HCT116 (cell line): ENCODE measurements at regions not wholly inside any gene's neighbourhood (a gene's known extent, or its start where the extent isn't known, plus 50 kb on each side); places are given as distances from the start of the nearest gene placed in this dataset.

Experiments used
- ATAC-seq: fragments of 200-7000 bp; cut with Tn5 transposase; 2 replicates; pipeline ENCODE4 v1.9.1; 2020; ENCODE audit warnings: mild to moderate bottlenecking, moderate library complexity
- BruUV-seq: library from RNA; stranded (reverse); fragments of 400-500 nt; replicated peaks from 2 replicates; lab custom pipeline; 2021; lab: Mats Ljungman, UMichigan
- CTCF ChIA-PET: fragments of 300-600 bp; sonication (Branson Sonifier 250); formaldehyde crosslinking; loops from one replicate; lab custom pipeline; 2021; ENCODE audit warnings: antibody characterized with exemption; lab: Charles Lee
- POLR2A ChIA-PET: fragments of 300-600, 350-600 bp; sonication (Branson Sonifier 250); formaldehyde crosslinking; loops from one replicate; lab custom pipeline; 2021; ENCODE audit warnings: antibody characterized with exemption; lab: Charles Lee
- RAD21 ChIA-PET, 2 experiments: fragments of 300-600 bp; sonication (Branson Sonifier 250); formaldehyde crosslinking; loops; one replicate each; lab custom pipeline; 2023; ENCODE audit warnings: low total read pairs in 2 of 2; ENCODE audit not compliant: uncharacterized antibody in 2 of 2, unreplicated experiment in 2 of 2, low non-redundant PET in 1 of 2; lab: Charles Lee
- DNase-seq: peaks from one replicate; pipeline ENCODE4 v3.0.0-alpha.2; 2010; ENCODE audit warnings: low read depth, low spot score
- H2AFZ ChIP-seq: fragments of 200-600 bp; shearing (Covaris generic), sonication (generic); 2 replicates; pipeline ENCODE4 v1.6.1; 2017; ENCODE audit warnings: low read depth, mixed run types, mixed read lengths, antibody characterized with exemption, low read length; ENCODE audit not compliant: poor library complexity, severe bottlenecking
- H3K27ac ChIP-seq: 2 replicates; pipeline ENCODE4 v1.5.1; 2012; ENCODE audit warnings: low read depth, low read length
- H3K27me3 ChIP-seq: fragments of 200-600 bp; sonication (generic); 2 replicates; pipeline ENCODE4 v1.6.1; 2016; ENCODE audit warnings: mixed run types, low read length, mixed read lengths; ENCODE audit not compliant: insufficient read depth
- H3K36me3 ChIP-seq, 2 experiments: fragments of 200-500 bp in 1 of 2; fragments of 200-600 bp in 1 of 2; sonication (Bioruptor generic) in 1 of 2; sonication (generic) in 1 of 2; 2 replicates each; pipeline versions ENCODE4 v1.5.1 to v1.6.1; 2014 to 2016; ENCODE audit warnings: low read length in 2 of 2, inconsistent platforms in 1 of 2, mixed read lengths in 1 of 2, mixed run types in 1 of 2; ENCODE audit not compliant: insufficient read depth in 2 of 2, control insufficient read depth in 1 of 2
- H3K4me1 ChIP-seq, 2 experiments: fragments of 200-600 bp in 1 of 2; sonication (generic) in 1 of 2; 2 replicates each; pipeline versions ENCODE4 v1.5.1 to v1.6.1; 2012 to 2017; ENCODE audit warnings: low read length in 2 of 2, inconsistent platforms in 1 of 2, mild to moderate bottlenecking in 1 of 2, mixed read lengths in 1 of 2, mixed run types in 1 of 2, moderate library complexity in 1 of 2; ENCODE audit not compliant: insufficient read depth in 2 of 2, control insufficient read depth in 1 of 2
- H3K4me2 ChIP-seq: fragments of 200-600 bp; sonication (generic); 2 replicates; pipeline ENCODE4 v1.6.1; 2017; ENCODE audit warnings: mixed run types, low read length, mixed read lengths
- H3K4me3 ChIP-seq, 2 experiments: fragments of 200-600 bp in 1 of 2; sonication (generic) in 1 of 2; replicated peaks in 1 of 2; 2 replicates each; pipeline ENCODE4 v1.5.1; 2011 to 2016; ENCODE audit warnings: low read length in 2 of 2, control low read depth in 1 of 2, low read depth in 1 of 2, mild to moderate bottlenecking in 1 of 2, mixed read lengths in 1 of 2, mixed run types in 1 of 2
- H3K79me2 ChIP-seq: fragments of 200-600 bp; sonication (generic); 2 replicates; pipeline ENCODE4 v1.6.1; 2017; ENCODE audit warnings: mild to moderate bottlenecking, mixed run types, low read length, moderate library complexity, mixed read lengths; ENCODE audit not compliant: insufficient read depth
- H3K9ac ChIP-seq: fragments of 200-600 bp; sonication (generic); 2 replicates; pipeline ENCODE4 v1.6.1; 2016; ENCODE audit warnings: low read length, mixed read lengths
- H3K9me2 ChIP-seq: fragments of 200-600 bp; sonication (generic), shearing (Covaris generic); 2 replicates; pipeline ENCODE4 v1.6.1; 2017; ENCODE audit warnings: mixed run types, mild to moderate bottlenecking, moderate library complexity; ENCODE audit not compliant: insufficient read depth
- H3K9me3 ChIP-seq, 2 experiments: fragments of 200-500 bp in 1 of 2; fragments of 200-600 bp in 1 of 2; sonication (Bioruptor generic) in 1 of 2; sonication (generic) in 1 of 2; 2 replicates each; pipeline ENCODE4 v1.6.1; 2014 to 2017; ENCODE audit warnings: low read length in 2 of 2, mixed read lengths in 2 of 2, inconsistent platforms in 1 of 2, low read depth in 1 of 2, mild to moderate bottlenecking in 1 of 2, mixed run types in 1 of 2, moderate library complexity in 1 of 2; ENCODE audit not compliant: control insufficient read depth in 1 of 2, insufficient read depth in 1 of 2
- H4K20me1 ChIP-seq: fragments of 200-600 bp; sonication (generic), shearing (Covaris generic); 2 replicates; pipeline ENCODE4 v1.6.1; 2017; ENCODE audit warnings: mixed run types, mild to moderate bottlenecking, moderate library complexity; ENCODE audit not compliant: insufficient read depth
- CEBPB ChIP-seq: IDR thresholded peaks from 2 replicates; pipeline ENCODE4 v1.6.1; 2012; ENCODE audit warnings: low read depth
- CTCF ChIP-seq, 3 experiments: fragments of 200-600 bp in 1 of 3; sonication (generic) in 1 of 3; IDR thresholded peaks in 2 of 3; conservative IDR thresholded peaks in 1 of 3; 2 replicates each; pipeline ENCODE4 v1.5.1; 2012 to 2017; ENCODE audit warnings: low read depth in 2 of 3, low read length in 2 of 3, antibody characterized with exemption in 1 of 3, borderline replicate concordance in 1 of 3, control low read depth in 1 of 3, mild to moderate bottlenecking in 1 of 3, mixed read lengths in 1 of 3, mixed run types in 1 of 3, moderate library complexity in 1 of 3; ENCODE audit not compliant: insufficient read depth in 1 of 3
- EZH2 ChIP-seq: fragments of 200-600 bp; sonication (generic); IDR thresholded peaks from 2 replicates; pipeline ENCODE4 v1.6.1; 2017; ENCODE audit warnings: antibody characterized with exemption, mixed run types
- EZH2phosphoT487 ChIP-seq: fragments of 200-600 bp; IDR thresholded peaks from 2 replicates; pipeline ENCODE4 v1.6.1; 2018; ENCODE audit warnings: antibody characterized with exemption, borderline replicate concordance
- FOSL1 ChIP-seq: IDR thresholded peaks from 2 replicates; pipeline ENCODE4 v1.6.1; 2012; ENCODE audit warnings: low read depth
- JUND ChIP-seq: IDR thresholded peaks from 2 replicates; pipeline ENCODE4 v1.6.1; 2012
- POLR2A ChIP-seq: IDR thresholded peaks from 2 replicates; pipeline ENCODE4 v1.7.0; 2011; ENCODE audit warnings: borderline replicate concordance; ENCODE audit not compliant: insufficient read depth, insufficient read length; ENCODE audit errors: extremely low read depth
- RAD21 ChIP-seq: IDR thresholded peaks from 2 replicates; pipeline ENCODE4 v1.6.1; 2012; ENCODE audit warnings: low read depth, mild to moderate bottlenecking
- REST ChIP-seq: IDR thresholded peaks from 2 replicates; pipeline ENCODE4 v1.6.1; 2012; ENCODE audit warnings: low read depth
- SP1 ChIP-seq: IDR thresholded peaks from 2 replicates; pipeline ENCODE4 v1.6.1; 2012; ENCODE audit warnings: low read depth
- SRF ChIP-seq: IDR thresholded peaks from 2 replicates; pipeline ENCODE4 v1.6.1; 2012; ENCODE audit warnings: low read depth
- TCF7L2 ChIP-seq: IDR thresholded peaks from 2 replicates; pipeline ENCODE4 v1.7.0; 2011; ENCODE audit warnings: borderline replicate concordance, inconsistent platforms; ENCODE audit not compliant: insufficient read depth, insufficient read length; ENCODE audit errors: extremely low read depth
- ZFX ChIP-seq: fragments of 450-650 bp; IDR thresholded peaks from 2 replicates; pipeline ENCODE4 v1.6.1; 2017
- ZNF274 ChIP-seq: fragments of 200-500 bp; sonication (Bioruptor generic); IDR thresholded peaks from 2 replicates; pipeline ENCODE4 v1.6.1; 2014; ENCODE audit warnings: mild to moderate bottlenecking, low read depth, low read length, inconsistent platforms
- intact Hi-C: fragments of 100-400 bp; cut with micrococcal nuclease; formaldehyde crosslinking; loops from 2 replicates; pipeline ENCODE4 v1.10.0; 2022

DNA sequence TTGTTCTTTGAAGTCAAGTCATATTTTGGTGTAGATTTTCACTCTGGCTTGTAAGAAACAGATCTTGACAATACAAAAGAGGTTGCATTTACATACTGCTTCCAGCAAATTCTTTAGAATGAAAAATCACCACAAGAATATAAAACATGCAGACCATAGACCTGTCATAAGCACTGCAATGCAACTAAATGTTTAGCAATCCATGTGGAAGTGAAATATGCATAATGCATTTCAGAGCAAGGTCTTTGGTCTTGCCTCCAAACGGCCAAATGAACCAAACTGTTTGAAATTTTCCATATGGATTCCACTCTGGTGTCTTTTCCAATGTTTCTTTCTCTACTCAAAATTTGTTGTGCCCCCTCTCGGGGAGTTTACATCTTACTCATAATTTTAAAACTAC is 271.0 kb upstream of the CDH20 start:
- CTCF ChIA-PET = no interaction called here
- ATAC-seq = no peak
- no peaks in the 10 kb centered on the region for H3K79me2 ChIP-seq
- H3K27me3 ChIP-seq = 0 out of 2 replicates have a peak, but pooled peaks cover 3% of the 10 kb centered on the region
- no peak overlapping the region for H2AFZ ChIP-seq
- no peak overlapping the region for H3K4me2 ChIP-seq
- no peak overlapping the region for H3K27ac ChIP-seq
- RAD21 ChIA-PET = no interaction called here
- no peaks in the 10 kb centered on the region for H3K9me3 ChIP-seq
- no peak overlapping the region for H3K9ac ChIP-seq
- no peak for DNase-seq
- no peak for TF ChIP-seq SRF
- TF ChIP-seq EZH2phosphoT487 = no peak
- no peak for TF ChIP-seq FOSL1
- TF ChIP-seq SP1 = no peak
- no peak for TF ChIP-seq ZNF274
- no peak for TF ChIP-seq TCF7L2
- TF ChIP-seq EZH2 = no peak
- no peak for TF ChIP-seq ZFX
- no peak for TF ChIP-seq CEBPB
- TF ChIP-seq POLR2A = no peak
- TF ChIP-seq REST = no peak
- no peak for TF ChIP-seq RAD21
- TF ChIP-seq JUND = no peak
- no peak for TF ChIP-seq CTCF (IDR thresholded peaks at IDR 0.05 in 2 of 3, conservative IDR thresholded peaks at IDR 0.05 in 1 of 3; ENCODE audit: borderline replicate concordance in 1 of 3, insufficient read depth in 1 of 3, low read depth in 2 of 3, low read length in 2 of 3)
- TF ChIP-seq, all 23 proteins: peak for 0
- no peaks in the 10 kb centered on the region for H3K36me3 ChIP-seq
- H3K9me2 ChIP-seq = no peaks in the 10 kb centered on the region
- POLR2A ChIA-PET = no interaction called here
- H3K4me1 ChIP-seq = no peaks in the 10 kb centered on the region
- intact Hi-C loops = no loop called here
- H3K4me3 ChIP-seq = no peak overlapping the region
- BruUV-seq = no TSS peak
- no peaks in the 10 kb centered on the region for H4K20me1 ChIP-seq
